Posterior vena cava (tissue), 2 donors: ENCODE measurements at regions not wholly inside any gene's neighbourhood (a gene's known extent, or its start where the extent isn't known, plus 50 kb on each side); places are given as distances from the start of the nearest gene placed in this dataset.
"Not testable (repeated sequence)": the region's sequence is repeated elsewhere in the genome, so short reads cannot be mapped to it uniquely, and the experiment has no call there.

Source experiments
- DNase-seq: peaks from one replicate; pipeline ENCODE4 v3.0.0-alpha.2; 2020; ENCODE audit warnings: low spot score
- intact Hi-C, 2 donors: fragments of 100-400 bp; cut with DNase I; formaldehyde crosslinking; loops; one replicate each; pipeline versions ENCODE4 v1.14.1 to v1.14.2; 2022 to 2023
- donor health status: DM: yes; HTN: yes; CAD: no.
- donor health status: DM: yes; HTN: yes; CAD: no.

DNA sequence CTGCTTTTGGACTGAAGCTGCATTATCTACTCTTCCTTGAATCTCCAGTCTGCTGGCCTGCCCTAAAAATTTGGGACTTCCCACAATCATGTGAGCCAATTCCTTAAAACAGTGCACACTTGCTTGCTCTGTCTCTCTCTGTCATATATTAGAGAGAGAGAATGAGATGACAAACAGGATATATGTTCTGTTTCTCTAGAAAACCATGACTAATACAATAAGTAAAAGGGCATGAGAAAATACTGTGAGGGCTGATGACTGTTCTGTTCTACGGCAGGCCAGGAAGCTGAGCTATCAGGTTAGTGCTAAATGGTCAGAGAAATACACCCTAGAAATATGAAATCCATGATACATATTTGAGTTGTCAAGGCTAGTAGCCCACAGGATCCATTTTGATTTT is 1896.8 kb upstream of the CELF4 start:
- intact Hi-C loops, result no loop called here
- DNase-seq, result no peak

DNA sequence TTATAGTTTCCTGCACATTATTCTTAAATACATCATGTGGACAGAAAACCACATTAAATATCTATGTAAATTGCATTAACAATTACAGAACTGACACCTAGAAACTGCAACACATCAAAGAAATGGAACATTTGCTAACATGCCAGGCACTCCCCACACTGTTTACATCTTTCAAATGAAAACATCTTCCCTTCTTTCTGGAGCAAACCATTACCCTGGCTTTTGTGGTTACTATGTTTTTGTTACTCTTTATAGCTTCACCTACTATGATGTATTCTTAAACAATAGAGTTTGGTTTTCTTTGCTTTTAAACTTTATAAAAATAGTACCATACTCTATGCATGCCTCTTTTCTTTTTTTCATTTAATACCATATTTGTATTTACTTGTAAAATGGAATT is 1894.5 kb upstream of the CELF4 start:
- no peak for DNase-seq
- intact Hi-C loops, result no loop called here

DNA sequence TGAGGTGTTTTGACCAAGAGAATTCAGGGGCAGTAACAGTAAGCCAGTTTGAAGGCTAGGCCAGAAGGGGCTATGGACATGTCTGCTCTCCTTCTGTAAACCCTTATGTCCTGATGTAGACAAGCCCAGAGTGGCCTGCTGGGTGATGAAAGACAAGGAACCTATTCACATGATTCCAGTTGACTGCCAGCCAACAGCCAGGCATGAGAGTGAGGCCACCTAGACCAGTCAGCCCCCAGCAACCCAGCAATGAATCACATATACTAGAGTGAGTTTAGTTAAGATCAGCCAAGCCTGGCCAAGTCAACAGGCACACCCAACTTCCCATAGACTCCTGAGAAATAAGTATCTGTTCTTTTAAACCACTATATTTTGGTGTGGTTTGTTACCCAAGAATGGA is 1889.7 kb upstream of the CELF4 start:
- intact Hi-C loops, result no loop called here

DNA sequence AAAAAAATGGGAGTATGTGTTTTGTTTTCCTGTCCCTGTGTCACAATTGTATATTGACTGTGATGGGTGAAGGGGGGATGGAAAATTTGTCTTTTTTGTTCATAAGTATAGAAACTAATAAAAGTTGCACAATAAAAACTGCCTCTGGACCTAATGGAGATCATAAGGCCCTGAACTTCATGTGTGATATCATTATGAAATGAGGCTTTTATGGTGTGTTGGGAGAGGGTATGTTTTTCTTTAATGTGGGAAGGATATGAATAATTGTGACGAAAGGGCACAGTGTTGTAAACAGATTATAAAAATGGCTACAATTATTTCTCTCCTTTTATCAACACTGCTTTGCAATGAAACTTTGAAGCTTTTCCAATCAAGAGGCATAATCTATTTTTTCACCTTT is 1889.3 kb upstream of the CELF4 start:
- intact Hi-C loops, result no loop called here
- no peak for DNase-seq

More for the DNA sequence above, 1889.7 kb upstream of the CELF4 start:
- DNase-seq, result no peak

DNA sequence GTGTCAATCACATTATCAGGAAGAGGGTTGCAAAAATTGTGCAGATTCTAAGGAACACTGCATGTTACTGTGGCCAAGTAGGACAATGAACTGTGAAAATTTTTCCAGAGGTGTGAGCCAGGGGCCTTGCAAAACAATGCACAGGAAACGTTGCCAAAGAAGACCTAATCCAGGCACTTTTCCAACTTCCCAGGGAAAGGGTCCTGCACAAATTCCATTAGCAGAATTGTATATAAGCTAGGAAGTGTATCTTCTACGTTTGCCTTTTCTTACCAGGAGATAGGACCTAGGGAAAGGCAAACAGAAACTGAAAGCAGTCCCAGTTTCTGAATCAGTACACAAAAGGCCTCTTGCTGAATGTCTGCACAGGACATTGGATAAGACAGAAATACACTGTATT is 1888.3 kb upstream of the CELF4 start:
- intact Hi-C loops, result no loop called here
- DNase-seq, result no peak

DNA sequence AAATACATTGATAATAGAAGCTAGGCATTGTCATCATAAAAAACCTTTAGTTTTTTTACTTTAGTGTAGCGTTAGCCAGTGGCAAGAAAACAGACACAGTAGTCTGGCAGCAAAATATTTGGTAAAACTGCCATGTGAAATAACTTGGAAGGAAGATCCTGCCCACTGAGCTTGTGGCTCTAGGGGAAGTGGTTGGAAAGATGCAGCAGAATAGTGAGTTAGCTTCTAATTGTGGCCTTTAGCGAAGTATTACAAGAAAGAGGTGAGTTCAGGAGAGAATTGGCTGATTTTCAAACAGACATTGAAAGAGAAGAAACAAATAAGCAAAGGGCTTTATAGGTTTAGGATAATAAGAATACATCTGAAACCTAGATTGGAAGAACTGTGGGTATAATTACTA is 1887.8 kb upstream of the CELF4 start:
- intact Hi-C loops, result no loop called here

DNA sequence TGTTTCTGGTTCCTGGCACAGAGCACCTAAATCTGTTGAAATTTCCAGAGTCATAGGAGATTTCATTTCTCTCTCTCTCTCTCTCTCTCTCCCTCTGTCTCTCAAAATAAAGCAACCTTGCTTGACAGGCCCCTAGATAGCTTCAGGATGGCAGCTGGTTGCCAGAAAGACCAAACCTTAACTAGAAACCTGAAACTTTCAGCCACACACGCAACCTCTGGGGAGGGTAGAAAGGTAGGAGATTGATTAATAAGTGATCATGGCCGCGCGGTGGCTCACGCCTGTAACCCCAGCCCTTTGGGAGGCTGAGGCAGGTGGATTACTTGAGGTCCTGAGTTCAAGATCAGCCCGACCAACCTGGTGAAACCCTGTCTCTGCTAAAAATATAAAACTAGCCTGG is 1885.4 kb upstream of the CELF4 start:
- intact Hi-C loops, result no loop called here
- DNase-seq, result no peak

More for the DNA sequence above, 1887.8 kb upstream of the CELF4 start:
- DNase-seq, result no peak

DNA sequence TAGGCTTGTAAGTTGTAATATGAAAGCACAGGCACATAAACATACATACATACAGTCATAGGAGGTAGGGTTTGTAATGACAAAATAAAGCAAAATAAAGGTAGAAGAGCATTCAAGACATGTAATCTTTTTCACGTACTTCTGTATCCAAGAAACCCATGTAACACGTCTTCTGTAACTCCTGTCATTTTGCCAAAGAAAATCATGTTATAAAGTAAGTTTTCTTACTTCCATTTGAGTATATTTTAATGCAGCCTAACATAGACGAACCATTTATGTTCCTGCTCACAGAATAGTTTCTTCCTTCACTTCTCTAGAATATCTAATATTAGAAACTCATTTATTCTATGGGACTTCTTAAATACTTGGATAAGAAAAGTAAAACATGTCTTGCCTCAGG is 1884.0 kb upstream of the CELF4 start:
- intact Hi-C loops, result no loop called here
- DNase-seq, result no peak

DNA sequence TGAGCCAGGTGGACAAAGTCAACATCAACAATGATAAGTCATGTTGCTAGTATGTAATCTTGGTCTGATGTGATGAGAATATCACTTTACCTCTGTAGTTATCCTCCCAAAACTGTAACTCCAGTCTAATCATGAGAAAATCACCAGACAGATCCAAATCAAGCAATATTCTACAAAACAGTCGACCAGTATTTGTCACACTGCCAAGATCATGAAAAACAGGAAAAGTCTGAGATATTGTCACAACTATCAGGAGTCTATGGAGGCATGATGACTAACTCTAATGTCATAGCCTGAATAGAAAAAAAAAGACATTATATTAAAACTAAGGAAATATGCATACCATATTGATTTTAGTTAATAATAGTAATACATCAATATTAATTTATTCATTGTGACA is 1883.3 kb upstream of the CELF4 start:
- DNase-seq, result no peak
- intact Hi-C loops, result no loop called here

DNA sequence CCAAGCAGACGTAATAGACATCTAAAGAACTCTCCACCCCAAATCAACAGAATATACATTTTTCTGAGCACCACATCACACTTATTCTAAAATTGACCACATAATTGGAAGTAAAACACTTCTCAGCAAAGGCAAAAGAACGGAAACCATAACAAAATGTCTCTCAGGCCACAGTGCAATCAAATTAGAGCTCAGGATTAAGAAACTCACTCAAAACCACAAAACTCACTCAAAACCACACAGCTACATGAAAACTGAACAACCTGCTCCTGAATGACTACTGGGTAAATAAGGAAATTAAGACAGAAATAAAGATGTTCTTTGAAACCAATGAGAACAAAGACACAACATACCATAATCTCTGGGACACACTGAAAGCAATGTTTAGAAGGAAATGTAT is 1879.4 kb upstream of the CELF4 start:
- DNase-seq, intact Hi-C loops: not testable (repeated sequence)

DNA sequence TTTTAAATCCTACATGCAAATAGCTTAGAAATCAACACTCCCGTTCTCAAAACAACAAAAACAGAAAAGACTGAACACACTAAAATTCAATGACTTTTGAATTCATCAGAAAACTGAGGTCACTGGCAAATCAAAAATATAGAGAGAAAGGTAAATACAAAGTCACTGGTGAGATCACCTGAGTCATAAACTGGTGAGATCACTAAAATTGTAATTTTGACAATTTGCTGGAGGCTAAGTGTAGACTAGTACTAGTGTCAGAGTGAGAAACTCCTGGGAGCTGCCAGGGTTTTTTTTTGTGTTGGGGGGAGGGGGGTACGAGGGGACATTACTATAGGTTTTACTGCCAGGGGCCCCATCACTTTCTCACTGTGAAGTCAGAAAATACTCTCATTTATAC is 1876.0 kb upstream of the CELF4 start:
- no peak for DNase-seq
- intact Hi-C loops, result no loop called here

DNA sequence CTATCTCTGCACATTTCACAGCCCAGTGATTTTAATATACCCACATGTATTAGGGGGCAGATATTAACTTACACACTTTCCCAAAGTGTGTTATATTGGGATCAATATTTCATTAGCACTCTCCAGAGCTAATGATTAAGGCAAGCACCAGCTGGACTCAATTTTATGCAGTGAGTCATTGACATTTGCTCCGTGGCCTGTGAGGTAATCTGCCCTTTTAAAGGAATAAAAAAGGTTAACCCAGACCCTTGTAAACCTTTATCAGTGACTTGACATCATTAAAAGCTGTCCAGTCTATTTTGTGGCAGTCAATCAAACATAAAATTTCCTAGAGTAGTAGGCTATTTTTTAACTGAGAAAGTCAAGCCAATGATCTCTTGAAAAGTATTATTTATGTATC is 1870.4 kb upstream of the CELF4 start:
- intact Hi-C loops, result no loop called here
- DNase-seq, result no peak

DNA sequence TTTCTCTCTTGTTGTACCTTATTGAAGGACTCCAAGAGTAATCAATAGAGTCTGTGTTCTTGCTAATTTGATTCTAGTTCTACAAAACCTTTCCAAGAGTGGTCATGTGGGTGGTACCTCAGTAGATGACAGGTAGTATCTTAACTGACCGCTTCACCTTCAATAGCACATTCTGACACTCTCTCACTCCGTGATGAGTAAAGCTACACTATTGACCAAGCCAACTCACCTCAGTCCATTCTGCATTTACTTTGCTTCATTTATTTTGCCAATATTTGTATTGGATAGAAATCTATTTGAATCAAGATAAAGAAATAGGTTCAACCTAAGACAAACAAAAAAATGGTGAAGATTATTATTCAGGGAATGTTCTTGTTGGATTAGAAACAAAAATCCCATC is 1869.6 kb upstream of the CELF4 start:
- no peak for DNase-seq
- intact Hi-C loops, result no loop called here

DNA sequence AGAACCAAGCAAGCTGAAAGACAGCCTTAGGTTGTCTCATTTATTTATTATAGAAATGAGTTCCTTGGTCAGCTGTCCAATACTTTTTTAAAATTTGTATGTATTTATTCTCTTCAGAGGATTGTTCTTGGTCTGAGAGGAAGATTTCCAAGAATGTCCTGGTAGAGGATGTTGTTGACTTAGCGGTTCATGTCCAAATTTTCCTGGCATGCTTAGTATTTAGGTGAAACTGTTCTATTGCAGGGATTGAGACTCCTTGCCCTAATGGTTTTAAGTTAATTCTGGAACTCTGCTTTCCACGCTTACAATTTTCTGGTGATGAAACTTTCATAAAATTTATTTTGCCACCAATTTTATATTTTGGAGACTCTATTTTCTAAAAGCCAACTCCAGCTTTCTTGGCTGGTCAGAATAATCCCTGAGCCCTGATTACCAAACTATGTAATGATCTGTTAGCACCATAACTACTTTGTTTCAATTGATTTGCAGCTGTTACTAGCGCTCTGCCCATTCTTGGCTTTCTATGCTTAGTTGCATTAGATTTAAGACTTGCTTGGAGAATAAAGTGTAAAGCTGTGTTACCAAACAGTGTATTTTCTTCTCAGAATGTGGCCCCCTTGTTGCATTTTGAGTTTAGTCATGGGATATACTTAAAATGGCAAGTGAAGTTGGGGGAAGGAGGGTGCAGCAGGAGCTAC is 1868.8 kb upstream of the CELF4 start:
- no peak for DNase-seq
- intact Hi-C loops, result no loop called here

DNA sequence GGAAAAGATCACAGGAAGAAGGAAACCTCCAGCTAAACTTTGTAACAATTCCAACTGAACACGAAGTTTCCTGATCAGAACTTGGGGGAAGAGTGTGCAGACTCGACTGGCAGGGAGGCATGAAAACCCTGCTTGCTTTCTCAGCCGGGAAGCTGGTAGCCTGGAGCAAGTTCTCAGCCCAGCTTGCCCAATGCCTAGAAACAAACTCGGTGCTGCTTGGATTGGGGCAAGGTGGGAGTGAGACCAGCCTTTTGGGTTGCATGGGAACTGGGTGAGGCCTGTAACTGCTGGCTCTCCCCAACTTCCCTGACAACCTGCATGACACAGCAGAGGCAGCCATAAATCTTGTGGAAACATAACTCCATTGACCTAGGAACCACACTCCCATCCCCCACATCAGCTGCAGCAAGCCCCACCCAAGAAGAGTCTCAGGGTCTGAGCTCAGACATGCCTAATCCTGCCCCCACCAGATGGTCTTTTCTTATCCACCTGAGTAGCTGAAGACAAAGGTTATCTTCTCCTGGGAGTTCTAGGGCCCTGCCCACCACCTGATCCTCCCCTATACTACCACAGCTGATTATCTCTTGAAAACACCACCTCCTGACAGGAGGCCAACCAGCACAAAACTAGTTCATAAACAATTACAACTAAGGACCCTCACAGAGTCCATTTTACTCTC is 1859.7 kb upstream of the CELF4 start:
- no peak for DNase-seq
- intact Hi-C loops, result no loop called here

DNA sequence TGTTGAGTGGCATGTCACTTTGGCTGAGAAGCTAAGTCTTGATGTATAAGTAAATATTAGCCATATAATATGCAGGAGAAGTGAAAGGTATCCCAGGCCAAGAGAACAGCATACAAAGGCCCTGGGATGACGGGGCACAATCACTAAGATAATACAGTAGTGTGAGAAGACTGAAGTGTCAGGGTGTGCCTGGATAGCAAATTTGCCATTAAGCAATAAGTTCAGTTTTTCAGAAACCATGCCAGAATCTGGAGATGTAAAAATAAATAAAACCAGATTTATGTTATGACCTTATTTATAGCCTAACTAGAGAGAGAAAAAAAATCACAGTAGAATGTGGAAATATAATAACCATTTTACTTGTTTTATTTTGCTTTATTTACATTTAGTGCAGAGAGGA is 1858.7 kb upstream of the CELF4 start:
- intact Hi-C loops, result no loop called here
- no peak for DNase-seq

DNA sequence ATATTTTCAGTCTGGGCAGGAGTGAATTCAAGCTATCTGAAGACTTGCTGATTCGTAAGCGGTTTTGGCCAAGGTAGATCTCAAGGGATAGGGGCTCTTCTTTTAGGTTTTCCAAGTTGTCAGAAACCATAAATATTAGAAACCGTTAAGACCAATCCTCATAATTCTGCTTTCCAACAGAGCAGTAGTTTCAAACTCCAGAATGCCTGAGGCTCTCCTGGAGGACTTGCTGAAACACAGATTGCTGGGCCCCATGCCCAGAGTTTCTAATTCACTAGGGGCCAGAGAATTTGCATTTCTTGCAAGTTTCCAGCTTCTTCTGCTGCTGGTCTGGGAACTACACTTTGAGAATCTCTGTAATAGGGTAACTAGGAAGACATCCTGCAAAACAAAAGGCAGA is 1855.7 kb upstream of the CELF4 start:
- intact Hi-C loops, result no loop called here
- DNase-seq, result no peak

DNA sequence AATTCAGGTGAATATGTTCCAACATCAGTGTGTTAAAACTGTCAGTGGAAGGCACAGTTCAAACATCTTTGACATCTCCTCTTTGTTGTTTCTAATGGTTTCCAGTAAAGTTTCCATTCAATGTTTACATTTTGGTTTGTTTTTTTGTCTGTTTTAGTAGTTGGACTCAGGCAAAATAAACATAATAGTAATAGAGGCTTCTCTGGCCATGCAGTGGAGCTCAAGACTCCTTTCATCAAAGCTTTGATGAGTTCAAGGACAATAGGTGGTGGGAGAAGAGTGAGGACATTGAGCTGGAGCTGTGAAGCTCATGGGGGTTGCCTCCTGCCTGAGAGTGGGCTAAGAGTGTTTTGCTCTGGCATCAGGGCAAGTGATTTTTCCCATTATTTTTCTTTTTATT is 1853.7 kb upstream of the CELF4 start:
- DNase-seq, result no peak
- intact Hi-C loops, result no loop called here

DNA sequence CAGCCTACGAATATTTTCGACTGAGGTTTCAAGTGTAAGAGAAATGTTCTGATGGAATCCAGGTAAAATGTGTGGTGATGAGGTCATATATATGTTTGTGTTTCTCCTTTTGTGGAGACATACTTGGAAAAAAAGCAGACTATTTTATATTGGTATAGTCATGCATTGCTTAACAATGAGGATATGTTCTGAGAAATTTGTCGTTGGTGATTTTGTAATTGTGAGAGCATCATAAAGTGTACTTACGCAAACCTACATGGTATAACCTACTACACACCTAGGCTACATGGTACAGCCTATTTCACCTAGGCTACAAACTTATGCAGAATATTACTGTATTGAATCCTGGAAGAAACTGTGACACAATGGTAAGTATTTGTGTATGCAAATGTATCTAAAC is 1849.9 kb upstream of the CELF4 start:
- DNase-seq, result no peak
- intact Hi-C loops, result no loop called here

DNA sequence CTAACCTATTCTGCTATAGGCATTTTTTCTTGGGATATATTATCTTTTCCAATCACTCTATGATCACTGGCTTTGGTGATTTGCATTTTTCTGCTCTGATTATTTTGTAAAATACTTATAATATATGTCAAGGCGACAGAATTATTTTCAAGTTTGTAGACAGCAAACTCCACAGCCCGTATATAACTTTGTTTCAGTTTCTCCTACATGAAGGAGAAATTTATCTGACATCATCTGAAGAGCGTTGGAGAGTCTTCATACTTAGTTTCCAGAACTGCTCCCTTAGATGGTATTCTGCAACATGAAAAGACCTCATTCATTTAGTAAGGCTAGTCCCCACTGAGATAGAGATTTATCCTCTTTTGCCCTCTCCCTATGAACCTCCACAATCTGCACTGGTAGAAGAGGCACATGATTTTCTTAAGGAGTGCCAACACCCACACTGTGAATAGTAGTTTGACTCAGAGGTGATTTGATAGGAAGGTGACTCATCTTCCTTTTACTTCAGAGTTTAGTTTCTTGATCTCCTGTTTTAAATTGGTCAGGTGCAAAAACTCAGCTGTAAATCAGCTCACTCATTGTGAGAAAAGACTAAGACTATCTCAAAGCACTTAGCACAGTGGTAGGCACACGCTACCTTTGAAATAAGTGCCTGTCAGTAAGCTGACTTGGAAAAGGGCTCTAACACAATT is 1848.6 kb upstream of the CELF4 start:
- no peak for DNase-seq
- intact Hi-C loops, result no loop called here

DNA sequence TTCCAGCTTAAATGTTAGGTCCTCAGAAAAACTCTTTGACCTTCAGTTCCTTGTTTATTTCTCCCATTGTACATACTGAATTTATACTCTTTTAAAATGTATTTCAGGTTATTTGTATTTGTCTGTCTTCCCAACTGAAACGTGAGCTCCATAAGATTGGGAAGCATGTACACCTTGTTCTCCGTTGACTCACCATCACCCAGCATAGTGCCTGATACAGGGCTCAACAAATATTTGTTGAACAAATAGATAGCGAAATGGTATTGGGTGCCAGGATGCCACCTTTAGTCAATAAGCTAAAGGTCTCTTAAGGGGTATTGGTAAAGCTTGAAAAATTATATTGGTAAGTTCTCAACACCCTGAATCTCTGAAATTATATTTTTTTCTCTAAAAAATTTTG is 1841.3 kb upstream of the CELF4 start:
- DNase-seq, result no peak
- intact Hi-C loops, result no loop called here
